Fibroblast of mammary gland (primary cell): ENCODE measurements at regions not wholly inside any gene's neighbourhood (a gene's known extent, or its start where the extent isn't known, plus 50 kb on each side); places are given as distances from the start of the nearest gene placed in this dataset.

Source experiments
- DNase-seq: peaks from one replicate; pipeline ENCODE4 v3.0.0-alpha.2; 2010; ENCODE audit warnings: low read depth
- H3K4me3 ChIP-seq: 2 replicates; pipeline ENCODE4 v1.5.1; 2011; ENCODE audit warnings: low read depth, mild to moderate bottlenecking, low read length, moderate library complexity; ENCODE audit not compliant: control insufficient read depth
- TF ChIP-seq, protein P1 (sequence below): conservative IDR thresholded peaks from 2 replicates; pipeline ENCODE4 v1.5.1; 2011; ENCODE audit warnings: low read depth, low read length, inconsistent platforms; ENCODE audit not compliant: control insufficient read depth, insufficient read depth

DNA sequence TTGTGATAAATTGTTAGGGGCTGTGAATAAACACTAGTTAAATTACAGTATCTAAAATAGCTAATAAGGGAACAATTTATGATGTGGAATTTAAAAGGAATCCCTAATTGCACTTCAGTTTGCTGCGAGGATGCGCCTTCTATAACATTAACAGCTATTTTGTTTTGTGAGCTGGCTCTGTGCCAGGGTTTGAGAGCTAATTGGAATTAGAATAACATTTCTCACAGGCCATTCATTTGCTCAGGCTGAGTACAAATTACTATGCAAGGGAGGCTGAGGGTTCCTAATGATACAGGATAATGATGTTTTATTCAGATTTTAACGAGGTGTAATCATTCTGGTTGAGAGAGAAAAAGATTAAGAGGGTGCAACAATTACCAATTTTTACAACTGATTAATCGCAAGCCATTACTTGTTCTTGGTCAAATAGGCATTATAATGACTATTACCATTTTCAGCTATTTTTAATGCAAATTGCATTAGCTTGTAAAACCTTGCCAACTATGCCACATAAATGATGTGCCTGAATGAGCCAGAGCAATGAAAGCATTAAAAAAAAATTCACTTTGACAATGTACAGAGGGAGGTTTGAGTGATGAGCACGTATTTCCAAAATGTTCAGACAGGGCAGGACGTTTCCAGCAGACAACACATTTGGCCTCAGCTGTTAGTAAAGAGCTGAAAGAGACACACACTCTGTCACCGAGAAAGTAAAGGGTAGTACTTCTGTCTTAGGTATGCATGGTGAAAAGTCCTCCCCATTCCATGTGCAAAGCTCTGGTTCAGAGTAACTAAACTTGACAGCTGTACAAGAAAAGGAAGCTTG is 576.5 kb downstream of the TLE1 start:
- H3K4me3 ChIP-seq, result no peak overlapping the region
- DNase-seq, result no peak
- TF ChIP-seq, protein P1, sequence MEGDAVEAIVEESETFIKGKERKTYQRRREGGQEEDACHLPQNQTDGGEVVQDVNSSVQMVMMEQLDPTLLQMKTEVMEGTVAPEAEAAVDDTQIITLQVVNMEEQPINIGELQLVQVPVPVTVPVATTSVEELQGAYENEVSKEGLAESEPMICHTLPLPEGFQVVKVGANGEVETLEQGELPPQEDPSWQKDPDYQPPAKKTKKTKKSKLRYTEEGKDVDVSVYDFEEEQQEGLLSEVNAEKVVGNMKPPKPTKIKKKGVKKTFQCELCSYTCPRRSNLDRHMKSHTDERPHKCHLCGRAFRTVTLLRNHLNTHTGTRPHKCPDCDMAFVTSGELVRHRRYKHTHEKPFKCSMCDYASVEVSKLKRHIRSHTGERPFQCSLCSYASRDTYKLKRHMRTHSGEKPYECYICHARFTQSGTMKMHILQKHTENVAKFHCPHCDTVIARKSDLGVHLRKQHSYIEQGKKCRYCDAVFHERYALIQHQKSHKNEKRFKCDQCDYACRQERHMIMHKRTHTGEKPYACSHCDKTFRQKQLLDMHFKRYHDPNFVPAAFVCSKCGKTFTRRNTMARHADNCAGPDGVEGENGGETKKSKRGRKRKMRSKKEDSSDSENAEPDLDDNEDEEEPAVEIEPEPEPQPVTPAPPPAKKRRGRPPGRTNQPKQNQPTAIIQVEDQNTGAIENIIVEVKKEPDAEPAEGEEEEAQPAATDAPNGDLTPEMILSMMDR, result no peak

GRCh38 chr9:81108821-81109220 is 580.5 kb downstream of the TLE1 start:
- TF ChIP-seq, protein P1, result no peak
- no peak overlapping the region for H3K4me3 ChIP-seq
- no peak for DNase-seq

- H3K4me3 ChIP-seq, result no peak overlapping the region
- TF ChIP-seq, protein P1, result no peak
- DNase-seq, result no peak
Observed at GRCh38 chr9:81108391-81108790, 581.0 kb downstream of the TLE1 start.

DNA sequence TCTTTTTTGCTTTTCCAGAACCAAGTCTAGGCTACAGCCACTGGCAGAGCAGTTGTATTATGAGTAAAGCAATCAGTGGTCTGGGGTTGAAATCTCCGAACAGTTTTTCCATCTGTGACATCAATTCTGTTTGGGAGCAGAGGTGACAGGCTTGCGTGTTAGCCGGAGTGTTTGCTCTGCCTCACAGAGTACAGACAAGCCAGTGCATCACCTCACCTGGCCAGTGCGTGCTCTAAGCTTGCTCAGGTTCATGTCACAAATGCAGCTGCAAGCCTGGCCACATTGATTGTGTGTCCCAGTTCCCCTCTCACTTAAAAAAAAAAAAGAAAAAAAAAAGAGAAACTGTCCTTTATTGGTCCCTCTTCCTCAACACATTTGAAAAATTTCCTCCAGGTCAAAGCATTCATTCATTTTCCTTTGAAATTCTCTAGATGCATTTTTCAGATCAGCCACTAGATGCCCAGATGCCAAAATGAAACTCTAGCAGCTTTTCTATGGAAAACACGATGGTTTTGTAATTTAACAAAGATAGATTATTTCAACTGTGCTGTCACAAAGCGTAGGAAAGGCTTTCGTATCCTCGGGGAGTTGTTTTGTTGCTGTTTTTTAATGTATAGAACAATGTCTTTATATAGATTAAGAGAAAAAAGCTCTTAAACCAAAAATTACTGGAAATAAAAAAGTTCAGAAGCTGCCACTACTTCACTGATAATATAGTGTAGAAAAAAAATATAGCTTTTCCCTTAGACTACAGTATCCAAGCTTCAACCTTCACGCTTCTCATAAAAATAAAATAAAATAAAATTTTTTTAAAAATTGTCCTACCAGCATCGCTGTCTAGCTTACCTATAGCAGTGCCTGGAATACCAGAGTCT is 585.5 kb downstream of the TLE1 start:
- TF ChIP-seq, protein P1, result peak; percentile 41
- no peak overlapping the region for H3K4me3 ChIP-seq
- no peak for DNase-seq

GRCh38 chr9:81097131-81097847 is 592.1 kb downstream of the TLE1 start:
- H3K4me3 ChIP-seq, result no peak overlapping the region
- DNase-seq, result no peak
- TF ChIP-seq, protein P1, result no peak

- TF ChIP-seq, protein P1, result no peak
Observed at GRCh38 chr9:81096625-81097024, 592.7 kb downstream of the TLE1 start.

More at GRCh38 chr9:81096625-81097024, 592.7 kb downstream of the TLE1 start:
- no peak for DNase-seq
- H3K4me3 ChIP-seq, result no peak overlapping the region
